ENCODE measurements at regions not wholly inside any gene's neighbourhood (a gene's known extent, or its start where the extent isn't known, plus 50 kb on each side); places are given as distances from the start of the nearest gene placed in this dataset.

GRCh38 chr11:110031171-110031570 lies 62.0 kb upstream of the ZC3H12C start:
- no peaks in the 10 kb centered on the region for H3K36me3 Mint-ChIP-seq (ENCODE audit: low read depth, unreplicated experiment)
- no peak for FAIRE-seq

GRCh38 chr11:110032259-110032658 lies 60.9 kb upstream of the ZC3H12C start:
- H3K9me3 Mint-ChIP-seq (ENCODE audit: unreplicated experiment): peaks cover 7% of the 10 kb centered on the region
- no peaks in the 10 kb centered on the region for H3K4me1 ChIP-seq (ENCODE audit: insufficient read depth, low read length)
- no peak for FAIRE-seq
- peak overlapping the region; percentile 44 for H2AFZ ChIP-seq (ENCODE audit: low read depth, low read length)
- H3K4me2 ChIP-seq (ENCODE audit: low read length): peak overlapping the region; percentile 41
- no peaks in the 10 kb centered on the region for H4K20me1 ChIP-seq (ENCODE audit: insufficient read depth, low read length)
- no peak overlapping the region for H3K27ac Mint-ChIP-seq (ENCODE audit: unreplicated experiment)
- no peak overlapping the region for H3K9ac ChIP-seq (ENCODE audit: low read length)
- no peak for DNase-seq (ENCODE audit: low read depth)
- no peak overlapping the region for H3K27ac ChIP-seq (ENCODE audit: low read depth, low read length)
- no peaks in the 10 kb centered on the region for H3K9me3 ChIP-seq (ENCODE audit: insufficient read depth, low read depth, low read length)
- no peaks in the 10 kb centered on the region for H3K27me3 ChIP-seq (ENCODE audit: insufficient read depth, low read length)
- no peaks in the 10 kb centered on the region for H3K79me2 ChIP-seq (ENCODE audit: insufficient read depth, low read length)
- no peak overlapping the region for H3K4me3 Mint-ChIP-seq (ENCODE audit: unreplicated experiment)
- no peaks in the 10 kb centered on the region for H3K36me3 ChIP-seq (ENCODE audit: insufficient read depth, low read length)
- H3K36me3 Mint-ChIP-seq (ENCODE audit: low read depth, unreplicated experiment): no peaks in the 10 kb centered on the region
- peaks cover 7% of the 10 kb centered on the region for H3K4me1 Mint-ChIP-seq (ENCODE audit: low read depth, unreplicated experiment)
- TF ChIP-seq EZH2 (IDR thresholded peaks at IDR 0.05; ENCODE audit: insufficient read depth, low read length) (no peak), CTCF (IDR thresholded peaks at IDR 0.05; ENCODE audit: insufficient read depth, low read depth, low read length) (no peak)
- no peak overlapping the region for H3K4me3 ChIP-seq (ENCODE audit: insufficient read depth, low read depth, low read length)
- H3K27me3 Mint-ChIP-seq (ENCODE audit: low read depth, unreplicated experiment): no peaks in the 10 kb centered on the region

More at GRCh38 chr11:110031171-110031570, 62.0 kb upstream of the ZC3H12C start:
- Mint-ChIP-seq H3K27me3 (ENCODE audit: low read depth, unreplicated experiment) (no peaks in the 10 kb centered on the region), H3K27ac (ENCODE audit: unreplicated experiment) (no peak overlapping the region), H3K4me3 (ENCODE audit: unreplicated experiment) (no peak overlapping the region), H3K9me3 (ENCODE audit: unreplicated experiment) (peaks cover 7% of the 10 kb centered on the region), H3K4me1 (ENCODE audit: low read depth, unreplicated experiment) (peaks cover 7% of the 10 kb centered on the region)
- no peak overlapping the region for H3K9ac ChIP-seq (ENCODE audit: low read length)
- no peak overlapping the region for H2AFZ ChIP-seq (ENCODE audit: low read depth, low read length)
- H3K27ac ChIP-seq (ENCODE audit: low read depth, low read length): no peak overlapping the region
- H3K9me3 ChIP-seq (ENCODE audit: insufficient read depth, low read depth, low read length): no peaks in the 10 kb centered on the region
- DNase-seq (ENCODE audit: low read depth): no peak
- H4K20me1 ChIP-seq (ENCODE audit: insufficient read depth, low read length): no peaks in the 10 kb centered on the region
- H3K36me3 ChIP-seq (ENCODE audit: insufficient read depth, low read length): no peaks in the 10 kb centered on the region
- H3K4me2 ChIP-seq (ENCODE audit: low read length): no peak overlapping the region
- no peaks in the 10 kb centered on the region for H3K4me1 ChIP-seq (ENCODE audit: insufficient read depth, low read length)
- no peaks in the 10 kb centered on the region for H3K79me2 ChIP-seq (ENCODE audit: insufficient read depth, low read length)
- no peaks in the 10 kb centered on the region for H3K27me3 ChIP-seq (ENCODE audit: insufficient read depth, low read length)
- TF ChIP-seq EZH2 (IDR thresholded peaks at IDR 0.05; ENCODE audit: insufficient read depth, low read length) (no peak), CTCF (IDR thresholded peaks at IDR 0.05; ENCODE audit: insufficient read depth, low read depth, low read length) (no peak)
- no peak overlapping the region for H3K4me3 ChIP-seq (ENCODE audit: insufficient read depth, low read depth, low read length)

GRCh38 chr11:110032957-110033570 lies 60.1 kb upstream of the ZC3H12C start:
- no peak for TF ChIP-seq EZH2 (IDR thresholded peaks at IDR 0.05; ENCODE audit: insufficient read depth, low read length)
- no peak for TF ChIP-seq CTCF (IDR thresholded peaks at IDR 0.05; ENCODE audit: insufficient read depth, low read depth, low read length)
- Histone ChIP-seq H3K4me3 (ENCODE audit: insufficient read depth, low read depth, low read length) (no peak overlapping the region), H3K27ac (ENCODE audit: low read depth, low read length) (no peak overlapping the region), H3K79me2 (ENCODE audit: insufficient read depth, low read length) (no peaks in the 10 kb centered on the region), H3K4me2 (ENCODE audit: low read length) (no peak overlapping the region), H3K9ac (ENCODE audit: low read length) (no peak overlapping the region), H3K27me3 (ENCODE audit: insufficient read depth, low read length) (no peaks in the 10 kb centered on the region), H2AFZ (ENCODE audit: low read depth, low read length) (no peak overlapping the region), H3K36me3 (ENCODE audit: insufficient read depth, low read length) (no peaks in the 10 kb centered on the region), H4K20me1 (ENCODE audit: insufficient read depth, low read length) (no peaks in the 10 kb centered on the region), H3K4me1 (ENCODE audit: insufficient read depth, low read length) (no peaks in the 10 kb centered on the region), H3K9me3 (ENCODE audit: insufficient read depth, low read depth, low read length) (no peaks in the 10 kb centered on the region)
- Mint-ChIP-seq H3K9me3 (ENCODE audit: unreplicated experiment) (peaks cover 6% of the 10 kb centered on the region), H3K36me3 (ENCODE audit: low read depth, unreplicated experiment) (no peaks in the 10 kb centered on the region), H3K27ac (ENCODE audit: unreplicated experiment) (no peak overlapping the region), H3K27me3 (ENCODE audit: low read depth, unreplicated experiment) (no peaks in the 10 kb centered on the region), H3K4me3 (ENCODE audit: unreplicated experiment) (no peak overlapping the region), H3K4me1 (ENCODE audit: low read depth, unreplicated experiment) (peaks cover 7% of the 10 kb centered on the region)
- DNase-seq (ENCODE audit: low read depth) (no peak), FAIRE-seq (no peak)
